ENCODE measurements at regions not wholly inside any gene's neighbourhood (a gene's known extent, or its start where the extent isn't known, plus 50 kb on each side); places are given as distances from the start of the nearest gene placed in this dataset.
"Not testable (repeated sequence)": the region's sequence is repeated elsewhere in the genome, so short reads cannot be mapped to it uniquely, and the experiment has no call there.

GRCh38 chr1:212155219-212155618 is 119.7 kb downstream of the DTL start:
- DNase-seq (ENCODE audit: low read depth in 4 of 4, low spot score in 2 of 4): no peak

DNA sequence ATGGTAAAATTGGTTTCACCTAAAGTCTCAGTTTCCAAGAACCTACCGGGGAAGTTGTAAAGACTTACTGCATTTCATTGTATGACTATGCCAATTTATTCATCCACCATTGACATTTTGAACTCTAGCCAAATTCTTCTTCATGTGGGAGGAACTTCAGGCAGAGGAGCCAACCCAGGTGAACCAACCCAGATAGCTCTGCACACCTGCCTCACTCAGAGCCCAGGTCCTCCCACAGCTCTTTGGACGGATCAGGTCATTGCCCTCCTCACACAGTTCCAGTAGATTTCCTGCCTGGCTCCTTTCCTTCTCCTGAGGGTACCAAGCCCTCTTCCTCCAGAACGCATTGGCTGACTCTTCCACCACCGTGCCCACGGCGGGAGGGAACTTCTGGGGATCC is 121.7 kb downstream of the DTL start:
- DNase-seq (ENCODE audit: low read depth in 4 of 4, low spot score in 2 of 4): no peak

GRCh38 chr1:212158912-212159796 is 123.6 kb downstream of the DTL start:
- no peak for DNase-seq (ENCODE audit: low read depth in 4 of 4, low spot score in 2 of 4)

DNA sequence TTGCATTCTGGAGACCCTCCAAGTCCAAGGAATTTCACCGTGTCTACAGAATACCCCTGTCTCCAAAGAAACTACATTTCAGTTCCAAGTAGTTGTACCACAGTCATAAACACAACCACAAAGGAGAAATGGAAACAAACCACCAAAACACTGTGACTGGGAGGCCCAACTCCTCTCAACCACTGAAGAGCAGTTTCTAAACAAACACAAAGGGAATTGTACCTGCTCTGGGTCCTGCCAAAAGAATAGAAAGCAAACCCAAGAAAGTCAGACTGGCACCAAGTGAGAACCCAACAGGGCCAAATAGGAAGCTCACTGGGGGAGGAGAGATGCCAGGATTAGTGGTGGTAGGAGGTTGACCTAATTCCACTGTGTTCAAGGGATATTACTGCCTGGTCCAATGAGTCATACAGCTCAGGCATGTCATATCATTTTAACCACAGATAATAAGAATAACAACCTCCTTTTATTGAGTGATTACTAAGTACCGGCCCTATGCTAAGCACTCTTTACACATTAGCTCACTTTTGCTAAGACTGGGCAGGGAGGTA is 123.9 kb upstream of the PPP2R5A start:
- no peak for DNase-seq (ENCODE audit: low read depth in 4 of 4, low spot score in 2 of 4)

DNA sequence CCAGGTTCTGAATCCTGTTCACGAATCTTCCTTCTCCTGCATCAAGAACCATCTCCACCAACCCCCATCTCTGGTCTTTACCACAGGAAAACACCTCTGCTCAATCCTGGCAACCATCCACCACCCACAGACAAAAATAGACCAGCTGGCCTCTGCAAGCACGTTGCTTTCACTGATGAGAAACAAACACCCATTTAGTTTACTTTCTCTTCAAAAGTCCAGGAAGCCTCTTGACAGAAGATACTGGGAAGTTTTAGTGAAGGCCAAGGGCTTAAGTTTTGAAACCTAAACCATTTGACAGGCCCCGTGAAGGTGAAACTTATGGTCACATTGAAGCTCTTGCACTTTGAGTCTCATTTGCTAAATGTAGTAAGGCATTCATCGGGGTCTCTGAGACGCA is 122.6 kb upstream of the PPP2R5A start:
- DNase-seq (ENCODE audit: low read depth in 4 of 4, low spot score in 2 of 4): no peak

GRCh38 chr1:212164095-212164872 is 120.9 kb upstream of the PPP2R5A start:
- DNase-seq (ENCODE audit: low read depth in 4 of 4, low spot score in 2 of 4): no peak

DNA sequence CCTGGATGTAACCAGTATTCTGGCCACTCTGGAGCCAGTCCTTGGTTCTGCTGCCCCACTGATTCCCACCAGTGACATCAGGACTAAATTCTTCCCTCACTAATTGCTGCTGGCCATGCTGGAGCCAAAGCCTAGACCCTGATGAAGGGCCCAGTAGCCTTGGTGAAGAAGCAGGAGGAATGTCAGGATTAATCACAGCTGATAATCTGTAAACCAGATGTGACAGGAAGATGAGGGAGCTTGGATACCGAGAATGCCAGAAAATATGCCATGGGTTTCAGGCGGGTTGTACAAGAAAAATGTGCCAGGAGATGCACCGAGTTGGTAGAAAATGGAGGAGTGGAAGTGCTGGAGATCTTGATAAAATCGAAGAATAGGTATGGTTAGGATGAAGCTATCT is 119.0 kb upstream of the PPP2R5A start:
- no peak for DNase-seq (ENCODE audit: low read depth in 4 of 4, low spot score in 2 of 4)

DNA sequence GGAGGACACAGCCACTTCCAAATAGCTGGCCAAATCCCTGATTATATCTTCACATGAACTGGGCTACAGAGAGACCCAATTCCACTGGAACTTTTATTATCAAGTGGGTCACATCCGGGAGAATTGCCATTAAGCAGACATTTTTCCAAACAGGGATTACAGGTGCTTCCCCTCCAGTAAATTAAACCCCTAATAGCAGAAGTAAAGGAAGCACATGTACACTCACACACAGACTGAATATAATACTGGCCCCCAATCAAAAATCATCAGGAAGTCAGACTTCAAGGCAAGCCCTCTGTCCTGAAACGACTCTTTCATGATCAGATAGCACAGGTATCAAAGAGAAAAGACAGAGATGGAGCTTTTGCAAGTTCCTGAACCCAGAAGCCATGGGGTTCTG is 118.6 kb upstream of the PPP2R5A start:
- no peak for DNase-seq (ENCODE audit: low read depth in 4 of 4, low spot score in 2 of 4)

- DNase-seq (ENCODE audit: low read depth in 4 of 4, low spot score in 2 of 4): no peak
Observed at GRCh38 chr1:212167098-212167497, 118.1 kb upstream of the PPP2R5A start.

GRCh38 chr1:212173567-212173966 is 111.6 kb upstream of the PPP2R5A start:
- DNase-seq (ENCODE audit: low read depth in 4 of 4, low spot score in 2 of 4): no peak

DNA sequence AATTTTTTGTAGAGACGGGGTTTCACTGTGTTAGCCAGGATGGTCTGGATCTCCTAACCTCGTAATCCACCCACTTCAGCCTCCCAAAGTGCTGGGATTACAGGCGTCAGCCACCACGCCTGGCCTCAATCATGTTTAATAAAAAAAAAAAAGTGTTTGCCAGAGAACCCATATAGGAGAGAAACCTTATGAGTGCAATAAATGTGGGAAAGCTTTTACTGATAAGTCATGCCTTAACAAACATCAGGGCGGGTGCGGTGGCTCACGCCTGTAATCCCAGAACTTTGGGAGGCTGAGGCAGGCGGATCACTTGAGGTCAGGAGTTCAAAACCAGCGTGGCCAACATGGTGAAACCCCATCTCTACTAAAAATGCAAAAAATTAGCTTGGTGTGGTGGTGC is 110.9 kb upstream of the PPP2R5A start:
- DNase-seq (ENCODE audit: low read depth in 4 of 4, low spot score in 2 of 4): not testable (repeated sequence)

- DNase-seq (ENCODE audit: low read depth in 4 of 4, low spot score in 2 of 4): no peak
Observed at GRCh38 chr1:212177542-212177941, 107.7 kb upstream of the PPP2R5A start.

DNA sequence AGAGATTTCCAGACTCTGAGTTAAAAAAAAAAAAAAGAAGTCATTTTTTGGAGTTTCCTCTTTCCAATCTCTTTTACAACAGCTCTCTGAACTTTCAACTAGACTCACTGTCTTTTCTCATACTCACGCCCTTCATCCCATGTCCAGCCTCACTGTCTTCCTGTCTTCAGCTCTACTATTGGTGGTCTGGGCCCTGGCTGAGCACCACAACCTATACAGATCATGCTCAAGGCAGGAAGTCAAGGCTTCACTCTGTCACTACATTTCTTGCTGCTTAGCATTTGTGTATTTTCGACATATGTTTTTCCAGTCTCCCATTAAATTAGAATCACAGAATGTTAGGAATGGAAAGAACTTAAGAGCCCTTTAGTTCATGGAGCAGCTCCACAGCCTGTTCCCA is 106.4 kb upstream of the PPP2R5A start:
- DNase-seq (ENCODE audit: low read depth in 4 of 4, low spot score in 2 of 4): no peak

DNA sequence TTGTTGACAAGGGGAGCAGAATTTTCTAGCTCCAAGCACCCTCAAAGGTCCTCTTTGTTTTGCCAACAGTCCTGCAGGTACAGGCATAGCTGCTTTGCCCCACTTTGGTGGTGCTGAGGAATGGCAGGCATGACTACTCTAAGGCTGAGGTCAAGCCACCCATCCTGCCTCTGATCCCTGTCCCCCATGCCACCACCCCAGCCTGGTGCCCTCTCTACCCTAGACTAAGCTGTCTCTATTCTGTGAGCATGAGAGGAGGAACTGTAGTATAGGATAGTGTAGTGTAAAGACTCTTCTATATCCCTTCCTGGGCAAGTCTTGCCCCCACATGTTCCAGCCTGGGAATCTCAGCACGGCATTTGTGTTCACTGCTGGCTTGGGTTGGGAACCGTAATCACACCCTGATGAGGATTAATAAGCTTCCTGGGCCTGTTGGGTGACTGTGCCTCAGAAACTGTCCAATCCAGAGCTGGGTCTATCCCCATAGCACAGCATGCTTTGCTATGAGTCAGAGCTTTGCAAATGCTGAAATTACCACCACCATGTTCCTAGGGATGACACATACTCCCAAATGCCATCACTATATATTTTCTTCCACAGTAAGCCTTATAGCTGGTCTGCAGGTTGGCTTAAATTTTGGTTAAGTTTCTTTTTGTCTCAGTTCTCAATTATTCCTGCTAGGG is 105.7 kb upstream of the PPP2R5A start:
- no peak for DNase-seq (ENCODE audit: low read depth in 4 of 4, low spot score in 2 of 4)

- no peak for DNase-seq (ENCODE audit: low read depth in 4 of 4, low spot score in 2 of 4)
Observed at GRCh38 chr1:212181015-212181882, 104.0 kb upstream of the PPP2R5A start.

DNA sequence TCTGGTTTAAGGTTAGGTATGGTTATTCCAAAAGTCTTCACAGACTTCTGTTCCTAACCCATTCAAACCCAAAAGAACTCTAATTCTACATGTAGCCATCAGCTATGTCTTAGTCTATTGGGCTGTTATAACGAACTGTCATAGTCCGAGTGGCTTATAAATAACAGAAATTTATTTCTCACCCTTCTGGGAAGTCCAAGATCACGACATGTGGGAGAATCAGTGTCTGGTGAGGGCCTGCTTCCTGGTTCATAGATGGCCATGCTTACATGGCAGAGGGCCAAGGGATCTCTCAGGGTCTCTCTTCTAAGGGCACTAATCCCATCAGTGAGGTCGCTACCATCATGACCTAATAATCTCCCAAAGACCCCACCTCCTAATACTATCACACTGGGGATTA is 103.0 kb upstream of the PPP2R5A start:
- no peak for DNase-seq (ENCODE audit: low read depth in 4 of 4, low spot score in 2 of 4)

DNA sequence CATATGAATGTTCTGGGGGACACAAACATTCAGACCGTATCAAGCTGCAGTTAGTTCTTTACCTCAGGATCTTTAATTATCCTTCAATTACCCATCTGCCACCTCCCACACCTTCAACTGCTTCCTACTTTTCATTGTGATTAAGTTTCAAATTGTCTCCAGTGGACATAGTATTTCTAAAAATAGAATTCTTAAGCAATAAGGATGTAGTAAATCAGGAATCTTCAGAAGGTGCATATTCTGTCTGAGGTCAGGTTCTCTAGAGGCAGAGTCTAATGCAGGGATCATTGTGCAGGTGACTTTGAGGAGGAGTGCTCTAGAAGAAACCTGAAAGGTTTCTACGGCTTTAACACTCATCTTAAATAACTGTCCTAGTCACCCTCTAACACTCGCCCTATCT is 102.6 kb upstream of the PPP2R5A start:
- DNase-seq (ENCODE audit: low read depth in 4 of 4, low spot score in 2 of 4): no peak

DNA sequence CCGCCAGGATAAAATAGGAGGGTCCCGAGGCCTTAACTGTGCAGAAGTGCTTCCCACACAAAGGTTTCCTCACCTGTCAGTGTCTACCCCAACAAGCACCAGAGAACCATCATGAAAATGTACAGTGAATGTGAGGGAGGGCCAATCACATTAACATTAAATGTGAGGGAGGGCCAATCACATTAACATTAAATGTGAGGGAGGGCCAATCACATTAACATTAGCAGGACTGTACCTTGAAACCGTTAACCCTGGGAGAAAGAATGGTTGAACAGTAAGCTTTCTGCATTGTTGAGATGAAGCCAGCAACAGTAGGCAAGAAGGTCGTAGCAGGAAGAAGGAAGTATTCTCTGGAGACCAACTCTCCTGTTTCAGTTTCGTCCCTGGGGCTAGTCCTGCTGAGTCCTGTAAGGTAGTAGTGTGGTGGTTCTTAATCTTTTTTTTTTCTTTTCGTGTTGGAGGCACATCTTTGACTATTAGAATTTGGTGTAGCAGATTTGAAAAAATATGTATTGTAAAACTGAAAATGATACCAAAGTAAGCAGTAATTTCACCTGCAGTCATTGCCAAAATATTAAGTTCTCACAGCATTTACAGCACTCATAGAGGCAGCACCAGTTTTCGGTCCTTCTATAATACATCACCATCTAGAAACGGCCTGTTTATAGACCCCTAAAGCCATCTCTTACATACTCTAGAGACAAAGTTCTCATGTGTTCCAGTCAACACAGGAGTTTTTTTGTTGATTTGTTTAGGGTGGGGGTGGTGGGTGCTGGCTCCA is 98.6 kb upstream of the PPP2R5A start:
- DNase-seq (ENCODE audit: low read depth in 4 of 4, low spot score in 2 of 4): no peak

DNA sequence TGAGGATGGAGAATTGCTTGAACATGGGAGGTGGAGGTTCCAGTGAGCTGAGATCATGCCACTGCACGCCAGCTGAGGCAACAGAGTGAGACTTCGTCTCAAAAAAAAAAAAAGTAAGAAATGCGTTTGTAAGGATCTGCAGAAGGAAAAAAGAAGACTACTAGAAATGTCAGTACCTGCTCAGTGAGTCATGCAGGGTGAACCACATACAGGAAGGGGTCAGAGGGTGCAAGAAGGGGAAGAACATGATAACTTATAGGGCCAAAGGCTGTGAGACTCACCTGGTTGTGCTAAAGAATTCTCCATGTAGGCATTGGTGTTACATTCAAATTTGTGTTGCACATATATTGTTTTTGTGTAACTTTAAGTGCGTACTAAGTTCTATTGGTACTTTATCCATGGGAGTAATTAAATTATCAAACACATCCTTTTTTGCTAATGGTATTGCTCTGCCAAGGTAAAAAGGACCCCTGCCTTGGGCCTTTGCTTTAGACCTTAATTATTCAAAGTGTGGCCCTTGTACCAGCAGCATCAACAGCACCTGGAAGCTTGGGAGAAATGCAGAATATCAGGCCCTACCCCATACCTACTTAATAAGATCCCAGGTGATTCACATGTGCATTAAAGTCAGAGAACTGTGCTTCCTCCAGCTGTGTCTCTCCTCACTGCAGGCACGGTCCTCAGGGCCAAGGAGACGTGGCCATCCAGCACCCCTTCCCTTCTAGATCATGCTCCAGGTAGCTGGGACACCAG is 96.4 kb upstream of the PPP2R5A start:
- DNase-seq (ENCODE audit: low read depth in 4 of 4, low spot score in 2 of 4): no peak
